Spleen (tissue), 11 donors: ENCODE measurements at regions not wholly inside any gene's neighbourhood (a gene's known extent, or its start where the extent isn't known, plus 50 kb on each side); places are given as distances from the start of the nearest gene placed in this dataset.

Source experiments
- DNase-seq: peaks from one replicate; pipeline ENCODE4 v3.0.0-alpha.2; 2020
- H3K27ac ChIP-seq, 8 donors: fragments of 200-600 bp; sonication (generic) in 7 of 8; 1 replicate in 4 of 8; 2 replicates in 4 of 8; pipeline versions ENCODE4 v1.5.0 to v1.8.0; 2016 to 2021; ENCODE audit warnings: inconsistent platforms in 4 of 8, mild to moderate bottlenecking in 4 of 8, moderate library complexity in 1 of 8
- H3K27me3 ChIP-seq, 7 donors: fragments of 200-600 bp; sonication (generic) in 6 of 7; replicated peaks in 1 of 7; 1 replicate in 4 of 7; 2 replicates in 3 of 7; pipeline versions ENCODE4 v1.5.0 to v1.8.0; 2016 to 2021; ENCODE audit warnings: inconsistent platforms in 3 of 7, mild to moderate bottlenecking in 1 of 7
- H3K36me3 ChIP-seq, 6 donors: fragments of 200-600 bp; sonication (generic) in 5 of 6; 1 replicate in 4 of 6; 2 replicates in 2 of 6; pipeline versions ENCODE4 v1.5.0 to v1.8.0; 2016 to 2021; ENCODE audit warnings: inconsistent platforms in 2 of 6
- H3K4me1 ChIP-seq, 6 donors: fragments of 200-600 bp; sonication (generic) in 5 of 6; 1 replicate in 3 of 6; 2 replicates in 3 of 6; pipeline versions ENCODE4 v1.5.0 to v1.8.0; 2016 to 2021; ENCODE audit warnings: inconsistent platforms in 3 of 6
- H3K4me3 ChIP-seq, 8 donors: fragments of 200-600 bp; sonication (generic) in 7 of 8; 1 replicate in 4 of 8; 2 replicates in 4 of 8; pipeline versions ENCODE4 v1.5.0 to v1.8.0; 2016 to 2021; ENCODE audit warnings: inconsistent platforms in 4 of 8, mild to moderate bottlenecking in 4 of 8, moderate library complexity in 2 of 8
- H3K9me3 ChIP-seq, 8 donors: fragments of 200-600 bp; sonication (generic) in 7 of 8; 1 replicate in 4 of 8; 2 replicates in 4 of 8; pipeline versions ENCODE4 v1.5.0 to v1.8.0; 2016 to 2021; ENCODE audit warnings: inconsistent platforms in 4 of 8
- CTCF ChIP-seq, 11 experiments: fragments of 200-600 bp in 7 of 11; fragments of 450-650 bp in 4 of 11; sonication (generic) in 4 of 11; IDR thresholded peaks in 8 of 11; conservative IDR thresholded peaks in 3 of 11; 1 replicate in 7 of 11; 2 replicates in 4 of 11; pipeline versions ENCODE4 v1.4.0 to v1.8.0; 2016 to 2021; ENCODE audit warnings: antibody characterized with exemption in 11 of 11, inconsistent platforms in 4 of 11, mild to moderate bottlenecking in 1 of 11
- POLR2A ChIP-seq, 3 donors: fragments of 450-650 bp; IDR thresholded peaks; one replicate each; pipeline ENCODE4 v1.5.1; 2017; ENCODE audit warnings: antibody characterized with exemption in 3 of 3, mild to moderate bottlenecking in 1 of 3
- POLR2AphosphoS5 ChIP-seq, 3 donors: sonication (generic); formaldehyde crosslinking; IDR thresholded peaks; one replicate each; pipeline ENCODE4 v1.5.1; 2017; ENCODE audit warnings: antibody characterized with exemption in 3 of 3
- WGBS, 5 donors: extraction: QIAGEN DNeasy Blood & Tissue Kit in 3 of 5; methylation state at CpG; one replicate each; pipeline versions ENCODE4 v1.1.5 to v1.1.7; 2013 to 2018; 5-methylcytosine and 5-hydroxymethylcytosine counted together
- intact Hi-C: fragments of 100-400 bp; cut with DNase I; formaldehyde crosslinking; loops from one replicate; pipeline ENCODE4 v1.15.0; 2023; ENCODE audit warnings: low total_unique reads
- donor health status: healthy with polysubstance abuse.
- donor health status: DM: no; HTN: no; CAD: no; lungs with moderate emphysema.
- donor health status: DM: no; HTN: no; CAD: no.
- donor health status: Bipolar disorder and iron deficiency.
- donor health status: healthy.
- donor health status: DM: no; HTN: no; CAD: no.
- donor health status: DM: yes; HTN: yes; CAD: no.

- 51 to 71% (median 54%) methylated on average over 2 of the region's 2 CpGs for WGBS, 5 donors
Measured at GRCh38 chr7:24221500-24221899, 62.5 kb upstream of the NPY start.

GRCh38 chr7:24227068-24227467 is 56.9 kb upstream of the NPY start:
- no peak overlapping the region for H3K4me3 ChIP-seq
- 26 to 40% (median 32%) methylated on average over 3 of the region's 3 CpGs for WGBS, 5 donors
- H3K27me3 ChIP-seq, result no peaks in the 10 kb centered on the region
- peaks cover 0 to 9% (median 7%) of the 10 kb centered on the region in 6 donors for H3K4me1 ChIP-seq
- peaks cover 0 to 16% (median 8%) of the 10 kb centered on the region in 8 donors for H3K9me3 ChIP-seq
- peak overlapping the region in 1 of 8 donors; percentile 13 for H3K27ac ChIP-seq
- intact Hi-C loops, result no loop called here
- TF ChIP-seq CTCF (IDR thresholded peaks at IDR 0.05 in 8 of 11, conservative IDR thresholded peaks at IDR 0.05 in 3 of 11), result no peak
- no peak for TF ChIP-seq POLR2A (IDR thresholded peaks at IDR 0.05)
- TF ChIP-seq POLR2AphosphoS5 (IDR thresholded peaks at IDR 0.05), result no peak
- DNase-seq, result no peak
- no peaks in the 10 kb centered on the region for H3K36me3 ChIP-seq

More at GRCh38 chr7:24221500-24221899, 62.5 kb upstream of the NPY start:
- H3K27ac ChIP-seq, result no peak overlapping the region
- H3K4me3 ChIP-seq, result no peak overlapping the region
- no peaks in the 10 kb centered on the region for H3K36me3 ChIP-seq
- no peak for DNase-seq
- no peaks in the 10 kb centered on the region for H3K27me3 ChIP-seq
- TF ChIP-seq POLR2A (IDR thresholded peaks at IDR 0.05), result no peak
- no peak for TF ChIP-seq POLR2AphosphoS5 (IDR thresholded peaks at IDR 0.05)
- no peak for TF ChIP-seq CTCF (IDR thresholded peaks at IDR 0.05 in 8 of 11, conservative IDR thresholded peaks at IDR 0.05 in 3 of 11)
- intact Hi-C loops, result no loop called here
- peaks cover 0 to 16% (median 8%) of the 10 kb centered on the region in 8 donors for H3K9me3 ChIP-seq
- no peaks in the 10 kb centered on the region for H3K4me1 ChIP-seq

- TF ChIP-seq CTCF (IDR thresholded peaks at IDR 0.05 in 8 of 11, conservative IDR thresholded peaks at IDR 0.05 in 3 of 11) (no peak), POLR2A (IDR thresholded peaks at IDR 0.05) (no peak), POLR2AphosphoS5 (IDR thresholded peaks at IDR 0.05) (no peak)
- H3K9me3 ChIP-seq, result peaks cover 0 to 16% (median 8%) of the 10 kb centered on the region in 8 donors
- no peak overlapping the region for H3K4me3 ChIP-seq
- intact Hi-C loops, result no loop called here
- no peak overlapping the region for H3K27ac ChIP-seq
- WGBS, 5 donors, result 37 to 57% (median 47%) methylated on average over 7 to 8 of the region's 8 CpGs
- DNase-seq, result peak; percentile 70
- H3K27me3 ChIP-seq, result no peaks in the 10 kb centered on the region
- H3K4me1 ChIP-seq, result peaks cover 0 to 9% (median 7%) of the 10 kb centered on the region in 6 donors
- H3K36me3 ChIP-seq, result no peaks in the 10 kb centered on the region
Measured at GRCh38 chr7:24227603-24228359, 56.2 kb upstream of the NPY start.

- WGBS, 5 donors, result 58 to 71% (median 70%) methylated on average over 9 of the region's 9 CpGs
- peaks cover 0 to 9% (median 7%) of the 10 kb centered on the region in 6 donors for H3K4me1 ChIP-seq
- no peaks in the 10 kb centered on the region for H3K27me3 ChIP-seq
- DNase-seq, result no peak
- no peak overlapping the region for H3K4me3 ChIP-seq
- no peaks in the 10 kb centered on the region for H3K9me3 ChIP-seq
- intact Hi-C loops, result no loop called here
- H3K27ac ChIP-seq, result no peak overlapping the region
- TF ChIP-seq POLR2A (IDR thresholded peaks at IDR 0.05) (no peak), POLR2AphosphoS5 (IDR thresholded peaks at IDR 0.05) (no peak), CTCF (IDR thresholded peaks at IDR 0.05 in 8 of 11, conservative IDR thresholded peaks at IDR 0.05 in 3 of 11) (no peak)
- H3K36me3 ChIP-seq, result no peaks in the 10 kb centered on the region
Measured at GRCh38 chr7:24229481-24230226, 54.3 kb upstream of the NPY start.
